ENCODE measurements at regions not wholly inside any gene's neighbourhood (a gene's known extent, or its start where the extent isn't known, plus 50 kb on each side); places are given as distances from the start of the nearest gene placed in this dataset.

DNA sequence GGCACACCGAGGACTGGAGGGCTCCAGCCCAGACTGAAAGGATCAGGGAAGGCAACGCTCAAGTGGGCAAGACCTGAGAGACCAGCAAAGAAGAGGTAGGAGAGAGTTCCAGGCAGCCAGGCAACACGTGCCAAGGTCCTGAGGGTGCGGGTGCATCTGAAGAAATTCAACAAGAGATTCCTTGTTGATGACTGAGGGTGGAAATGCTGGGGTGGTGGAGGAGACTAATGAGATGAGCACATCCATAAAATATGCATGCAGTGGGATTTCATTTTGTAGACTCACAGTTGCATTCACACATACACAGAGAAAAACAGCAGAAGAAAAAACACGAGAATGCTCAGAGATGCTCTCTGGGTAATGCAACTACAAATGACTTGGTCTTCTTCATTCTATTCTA lies 154.8 kb upstream of the FOXF1 start (continued):
- peak; percentile 94 for TF ChIP-seq JUND (IDR thresholded peaks at IDR 0.05)
- peak; percentile 24 for TF ChIP-seq TCF7L2 (IDR thresholded peaks at IDR 0.05; ENCODE audit: borderline replicate concordance, extremely low read depth, insufficient read depth, insufficient read length)

DNA sequence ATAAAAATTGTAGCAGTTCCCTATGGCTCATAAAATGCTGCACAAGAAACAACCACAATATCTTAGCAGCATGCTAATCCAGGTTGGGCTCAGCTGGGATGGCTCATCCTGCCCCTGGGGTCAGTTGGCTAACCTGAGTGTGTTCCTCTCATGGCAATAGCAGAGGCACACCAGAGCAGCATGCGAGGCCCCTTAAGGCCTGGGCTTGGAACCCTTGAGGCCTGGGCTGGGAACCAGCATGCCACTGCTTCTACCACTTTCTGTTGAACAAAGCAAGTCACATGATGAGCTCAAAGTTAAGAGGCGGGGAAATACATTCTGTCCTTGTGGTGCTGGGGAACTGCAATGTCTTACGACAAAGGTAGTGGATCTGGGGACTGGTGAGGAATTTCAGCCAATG lies 154.4 kb upstream of the FOXF1 start:
- ATAC-seq: peak; percentile 70
- H3K9me3 ChIP-seq (ENCODE audit: control insufficient read depth in 1 of 2, insufficient read depth in 1 of 2, low read depth in 1 of 2, low read length in 2 of 2): no peaks in the 10 kb centered on the region
- no peaks in the 10 kb centered on the region for H4K20me1 ChIP-seq (ENCODE audit: insufficient read depth)
- peak; percentile 74 for DNase-seq (ENCODE audit: low read depth, low spot score)
- BruUV-seq (replicated peaks): no TSS peak
- H3K79me2 ChIP-seq (ENCODE audit: insufficient read depth, low read length): no peaks in the 10 kb centered on the region
- intact Hi-C loops (cut with micrococcal nuclease): no loop called here
- H3K36me3 ChIP-seq (ENCODE audit: control insufficient read depth in 1 of 2, insufficient read depth in 2 of 2, low read length in 2 of 2): no peaks in the 10 kb centered on the region
- RAD21 ChIA-PET (ENCODE audit: low non-redundant PET in 1 of 2, low total read pairs in 2 of 2, uncharacterized antibody in 2 of 2, unreplicated experiment in 2 of 2): interaction anchor here in 1 of 2 experiments (1.7 kb wide), 1 partner anchor 103 kb away, joined by 4 read pairs; no protein-coding TSS in a partner anchor
- CTCF ChIA-PET: interaction anchor here (1.4 to 2.0 kb wide), 2 partner anchors 15 to 163 kb away, joined by 3 to 4 read pairs; no protein-coding TSS in a partner anchor
- H3K27ac ChIP-seq (ENCODE audit: low read depth, low read length): peak overlapping the region; percentile 83
- peak overlapping the region in 1 of 2 experiments; percentile 37; a peak in 2 of 4 replicates for H3K4me3 ChIP-seq (replicated peaks in 1 of 2; ENCODE audit: low read depth in 1 of 2, low read length in 2 of 2)
- H2AFZ ChIP-seq (ENCODE audit: low read depth, low read length, poor library complexity, severe bottlenecking): peak overlapping the region; percentile 13
- TF ChIP-seq ZFX (IDR thresholded peaks at IDR 0.05): 0 out of 2 replicates have a peak, but pooled peaks have one; percentile 23
- TF ChIP-seq FOSL1 (IDR thresholded peaks at IDR 0.05; ENCODE audit: low read depth): peak; percentile 18; the same call in 1 of the 2 replicates
- TF ChIP-seq, protein P1, sequence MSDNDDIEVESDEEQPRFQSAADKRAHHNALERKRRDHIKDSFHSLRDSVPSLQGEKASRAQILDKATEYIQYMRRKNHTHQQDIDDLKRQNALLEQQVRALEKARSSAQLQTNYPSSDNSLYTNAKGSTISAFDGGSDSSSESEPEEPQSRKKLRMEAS (IDR thresholded peaks at IDR 0.05): peak; percentile 74; the same call in 1 of the 2 replicates
- TF ChIP-seq JUND (IDR thresholded peaks at IDR 0.05): peak; percentile 5; the same call in 1 of the 2 replicates
- TF ChIP-seq EGR1 (IDR thresholded peaks at IDR 0.05; ENCODE audit: low read depth): no peak
- TF ChIP-seq, protein P2, sequence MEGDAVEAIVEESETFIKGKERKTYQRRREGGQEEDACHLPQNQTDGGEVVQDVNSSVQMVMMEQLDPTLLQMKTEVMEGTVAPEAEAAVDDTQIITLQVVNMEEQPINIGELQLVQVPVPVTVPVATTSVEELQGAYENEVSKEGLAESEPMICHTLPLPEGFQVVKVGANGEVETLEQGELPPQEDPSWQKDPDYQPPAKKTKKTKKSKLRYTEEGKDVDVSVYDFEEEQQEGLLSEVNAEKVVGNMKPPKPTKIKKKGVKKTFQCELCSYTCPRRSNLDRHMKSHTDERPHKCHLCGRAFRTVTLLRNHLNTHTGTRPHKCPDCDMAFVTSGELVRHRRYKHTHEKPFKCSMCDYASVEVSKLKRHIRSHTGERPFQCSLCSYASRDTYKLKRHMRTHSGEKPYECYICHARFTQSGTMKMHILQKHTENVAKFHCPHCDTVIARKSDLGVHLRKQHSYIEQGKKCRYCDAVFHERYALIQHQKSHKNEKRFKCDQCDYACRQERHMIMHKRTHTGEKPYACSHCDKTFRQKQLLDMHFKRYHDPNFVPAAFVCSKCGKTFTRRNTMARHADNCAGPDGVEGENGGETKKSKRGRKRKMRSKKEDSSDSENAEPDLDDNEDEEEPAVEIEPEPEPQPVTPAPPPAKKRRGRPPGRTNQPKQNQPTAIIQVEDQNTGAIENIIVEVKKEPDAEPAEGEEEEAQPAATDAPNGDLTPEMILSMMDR (IDR thresholded peaks at IDR 0.05 in 2 of 3, conservative IDR thresholded peaks at IDR 0.05 in 1 of 3; ENCODE audit: borderline replicate concordance in 1 of 3, insufficient read depth in 1 of 3, low read depth in 2 of 3, low read length in 2 of 3): no peak
- TF ChIP-seq ELF1 (IDR thresholded peaks at IDR 0.05; ENCODE audit: borderline replicate concordance, low read depth): no peak
- TF ChIP-seq, protein P3, sequence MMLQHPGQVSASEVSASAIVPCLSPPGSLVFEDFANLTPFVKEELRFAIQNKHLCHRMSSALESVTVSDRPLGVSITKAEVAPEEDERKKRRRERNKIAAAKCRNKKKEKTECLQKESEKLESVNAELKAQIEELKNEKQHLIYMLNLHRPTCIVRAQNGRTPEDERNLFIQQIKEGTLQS (IDR thresholded peaks at IDR 0.05): no peak
- TF ChIP-seq YY1 (IDR thresholded peaks at IDR 0.05; ENCODE audit: extremely low read depth, insufficient replicate concordance, low read depth, low read length): peak; percentile 9
- TF ChIP-seq SIN3A (IDR thresholded peaks at IDR 0.05; ENCODE audit: low read depth): no peak
- TF ChIP-seq, protein P4, sequence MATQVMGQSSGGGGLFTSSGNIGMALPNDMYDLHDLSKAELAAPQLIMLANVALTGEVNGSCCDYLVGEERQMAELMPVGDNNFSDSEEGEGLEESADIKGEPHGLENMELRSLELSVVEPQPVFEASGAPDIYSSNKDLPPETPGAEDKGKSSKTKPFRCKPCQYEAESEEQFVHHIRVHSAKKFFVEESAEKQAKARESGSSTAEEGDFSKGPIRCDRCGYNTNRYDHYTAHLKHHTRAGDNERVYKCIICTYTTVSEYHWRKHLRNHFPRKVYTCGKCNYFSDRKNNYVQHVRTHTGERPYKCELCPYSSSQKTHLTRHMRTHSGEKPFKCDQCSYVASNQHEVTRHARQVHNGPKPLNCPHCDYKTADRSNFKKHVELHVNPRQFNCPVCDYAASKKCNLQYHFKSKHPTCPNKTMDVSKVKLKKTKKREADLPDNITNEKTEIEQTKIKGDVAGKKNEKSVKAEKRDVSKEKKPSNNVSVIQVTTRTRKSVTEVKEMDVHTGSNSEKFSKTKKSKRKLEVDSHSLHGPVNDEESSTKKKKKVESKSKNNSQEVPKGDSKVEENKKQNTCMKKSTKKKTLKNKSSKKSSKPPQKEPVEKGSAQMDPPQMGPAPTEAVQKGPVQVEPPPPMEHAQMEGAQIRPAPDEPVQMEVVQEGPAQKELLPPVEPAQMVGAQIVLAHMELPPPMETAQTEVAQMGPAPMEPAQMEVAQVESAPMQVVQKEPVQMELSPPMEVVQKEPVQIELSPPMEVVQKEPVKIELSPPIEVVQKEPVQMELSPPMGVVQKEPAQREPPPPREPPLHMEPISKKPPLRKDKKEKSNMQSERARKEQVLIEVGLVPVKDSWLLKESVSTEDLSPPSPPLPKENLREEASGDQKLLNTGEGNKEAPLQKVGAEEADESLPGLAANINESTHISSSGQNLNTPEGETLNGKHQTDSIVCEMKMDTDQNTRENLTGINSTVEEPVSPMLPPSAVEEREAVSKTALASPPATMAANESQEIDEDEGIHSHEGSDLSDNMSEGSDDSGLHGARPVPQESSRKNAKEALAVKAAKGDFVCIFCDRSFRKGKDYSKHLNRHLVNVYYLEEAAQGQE (IDR thresholded peaks at IDR 0.05; ENCODE audit: low read depth): no peak
- TF ChIP-seq, protein P5, sequence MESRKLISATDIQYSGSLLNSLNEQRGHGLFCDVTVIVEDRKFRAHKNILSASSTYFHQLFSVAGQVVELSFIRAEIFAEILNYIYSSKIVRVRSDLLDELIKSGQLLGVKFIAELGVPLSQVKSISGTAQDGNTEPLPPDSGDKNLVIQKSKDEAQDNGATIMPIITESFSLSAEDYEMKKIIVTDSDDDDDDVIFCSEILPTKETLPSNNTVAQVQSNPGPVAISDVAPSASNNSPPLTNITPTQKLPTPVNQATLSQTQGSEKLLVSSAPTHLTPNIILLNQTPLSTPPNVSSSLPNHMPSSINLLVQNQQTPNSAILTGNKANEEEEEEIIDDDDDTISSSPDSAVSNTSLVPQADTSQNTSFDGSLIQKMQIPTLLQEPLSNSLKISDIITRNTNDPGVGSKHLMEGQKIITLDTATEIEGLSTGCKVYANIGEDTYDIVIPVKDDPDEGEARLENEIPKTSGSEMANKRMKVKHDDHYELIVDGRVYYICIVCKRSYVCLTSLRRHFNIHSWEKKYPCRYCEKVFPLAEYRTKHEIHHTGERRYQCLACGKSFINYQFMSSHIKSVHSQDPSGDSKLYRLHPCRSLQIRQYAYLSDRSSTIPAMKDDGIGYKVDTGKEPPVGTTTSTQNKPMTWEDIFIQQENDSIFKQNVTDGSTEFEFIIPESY (IDR thresholded peaks at IDR 0.05; ENCODE audit: extremely low read depth, insufficient replicate concordance, low read length): peak; percentile 20
- TF ChIP-seq CEBPB (IDR thresholded peaks at IDR 0.05; ENCODE audit: low read depth): no peak
- POLR2A ChIA-PET: interaction anchor here (1.3 kb wide), 1 partner anchor 162 kb away, joined by 3 read pairs; no protein-coding TSS in a partner anchor
- no peaks in the 10 kb centered on the region for H3K9me2 ChIP-seq (ENCODE audit: insufficient read depth)
- H3K27me3 ChIP-seq (ENCODE audit: insufficient read depth, low read length): no peaks in the 10 kb centered on the region
- H3K4me2 ChIP-seq (ENCODE audit: low read length): peak overlapping the region; percentile 75
- peaks cover 51 to 64% of the 10 kb centered on the region in 2 experiments for H3K4me1 ChIP-seq (ENCODE audit: control insufficient read depth in 1 of 2, insufficient read depth in 2 of 2, low read length in 2 of 2)
- H3K9ac ChIP-seq (ENCODE audit: low read length): peak overlapping the region; percentile 67
